IPS DF 6.9 (cell line): ENCODE measurements at regions not wholly inside any gene's neighbourhood (a gene's known extent, or its start where the extent isn't known, plus 50 kb on each side); places are given as distances from the start of the nearest gene placed in this dataset.

Experiments
- DNase-seq: peaks from one replicate; pipeline ENCODE4 v3.0.0-alpha.2; 2013; ENCODE audit warnings: low read depth, low spot score
- H3K27ac ChIP-seq: one replicate; pipeline ENCODE4 v1.5.1; 2013; ENCODE audit warnings: low read length, control low read depth
- H3K27me3 ChIP-seq: 2 replicates; pipeline ENCODE4 v1.6.1; 2013; ENCODE audit warnings: mild to moderate bottlenecking, low read length; ENCODE audit not compliant: control insufficient read depth, insufficient read depth
- H3K36me3 ChIP-seq: 2 replicates; pipeline ENCODE4 v1.6.1; 2013; ENCODE audit warnings: low read length; ENCODE audit not compliant: control insufficient read depth, insufficient read depth
- H3K4me1 ChIP-seq: 2 replicates; pipeline ENCODE4 v1.6.1; 2013; ENCODE audit warnings: low read length; ENCODE audit not compliant: control insufficient read depth, insufficient read depth
- H3K4me3 ChIP-seq: 2 replicates; pipeline ENCODE4 v1.5.1; 2013; ENCODE audit warnings: mild to moderate bottlenecking, low read length
- H3K9me3 ChIP-seq: 2 replicates; pipeline ENCODE4 v1.6.1; 2013; ENCODE audit warnings: low read length, inconsistent platforms; ENCODE audit not compliant: control insufficient read depth, insufficient read depth
- WGBS: extraction: QIAGEN DNeasy Blood & Tissue Kit; methylation state at CpG from one replicate; pipeline ENCODE4 v1.1.7; 2013; ENCODE audit warnings: mixed read lengths, missing lambda C conversion rate; ENCODE audit not compliant: insufficient read length, insufficient coverage; 5-methylcytosine and 5-hydroxymethylcytosine counted together

DNA sequence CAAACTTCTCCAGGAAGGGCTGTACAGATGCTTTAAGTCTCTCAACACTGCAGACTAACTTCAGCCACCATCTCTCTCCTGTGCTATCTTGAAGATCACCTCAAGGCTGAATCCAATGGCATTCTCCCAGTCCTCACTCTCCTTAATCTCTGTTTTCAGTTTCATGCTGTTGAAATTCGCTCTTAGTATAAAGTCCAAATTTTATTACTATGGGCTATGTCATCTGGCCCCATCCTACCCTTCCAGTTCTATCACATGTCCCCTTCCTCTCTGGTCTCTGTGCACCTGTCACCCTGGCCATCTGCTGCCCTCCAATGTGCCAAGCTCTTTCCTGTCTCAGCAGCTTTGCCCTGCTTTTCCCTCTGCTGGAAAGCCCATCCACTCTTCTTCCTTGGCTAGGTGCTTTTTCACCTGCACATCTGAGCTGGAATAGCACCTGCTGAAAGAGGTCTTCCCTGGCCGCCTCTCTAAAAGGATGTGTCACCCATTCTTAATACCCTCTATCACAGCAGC, 284.7 kb upstream of the MAP3K1 start:
- 0 out of 2 replicates have a peak, but pooled peaks cover 1% of the 10 kb centered on the region for H3K4me1 ChIP-seq
- WGBS: no CpG with 5 or more reads among the region's 2 CpGs
- no peaks in the 10 kb centered on the region for H3K27me3 ChIP-seq
- no peak overlapping the region for H3K4me3 ChIP-seq
- no peak for DNase-seq
- no peak overlapping the region for H3K27ac ChIP-seq
- no peaks in the 10 kb centered on the region for H3K36me3 ChIP-seq
- H3K9me3 ChIP-seq: no peaks in the 10 kb centered on the region

DNA sequence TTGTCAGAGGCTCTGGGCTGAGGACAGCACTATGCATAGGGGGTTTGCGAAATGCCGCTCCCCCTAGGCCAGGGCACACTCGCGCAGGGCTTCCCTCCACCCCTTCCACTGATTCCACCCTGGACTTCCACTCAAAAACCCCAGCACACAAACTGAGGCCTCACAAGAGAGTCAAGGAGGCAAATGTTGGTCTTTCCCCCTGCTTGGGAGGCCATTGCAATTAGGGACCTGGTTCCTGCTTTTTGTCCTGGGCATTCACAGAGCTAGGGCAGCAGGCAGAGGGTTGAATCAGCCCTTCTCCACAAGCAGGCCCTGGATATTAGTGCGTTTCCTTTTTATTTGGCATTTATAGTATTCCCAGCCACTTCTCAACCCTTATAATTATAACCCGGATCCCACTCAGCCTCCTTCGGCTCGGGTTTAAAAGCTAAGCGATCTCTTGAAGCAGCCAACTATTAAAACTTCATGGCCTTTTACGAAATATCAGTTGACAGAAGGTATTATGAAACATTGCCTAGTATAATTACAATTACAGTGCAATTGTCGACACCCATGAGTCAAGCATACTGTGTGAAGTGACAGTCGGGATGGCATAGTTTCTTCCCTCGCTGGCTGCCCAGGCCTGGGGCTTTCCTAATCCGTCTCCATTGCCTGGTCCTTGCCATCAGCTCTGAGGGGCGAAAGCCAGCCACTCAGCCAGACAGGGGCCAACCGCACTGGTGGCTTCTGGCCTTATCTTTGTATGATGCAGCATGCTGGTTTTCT, 285.5 kb upstream of the MAP3K1 start:
- Histone ChIP-seq H3K9me3 (no peaks in the 10 kb centered on the region), H3K4me3 (no peak overlapping the region), H3K36me3 (no peaks in the 10 kb centered on the region), H3K4me1 (no peaks in the 10 kb centered on the region), H3K27me3 (no peaks in the 10 kb centered on the region), H3K27ac (no peak overlapping the region)
- no peak for DNase-seq
- no CpG with 5 or more reads among the region's 16 CpGs for whole genome bisulfite sequencing

DNA sequence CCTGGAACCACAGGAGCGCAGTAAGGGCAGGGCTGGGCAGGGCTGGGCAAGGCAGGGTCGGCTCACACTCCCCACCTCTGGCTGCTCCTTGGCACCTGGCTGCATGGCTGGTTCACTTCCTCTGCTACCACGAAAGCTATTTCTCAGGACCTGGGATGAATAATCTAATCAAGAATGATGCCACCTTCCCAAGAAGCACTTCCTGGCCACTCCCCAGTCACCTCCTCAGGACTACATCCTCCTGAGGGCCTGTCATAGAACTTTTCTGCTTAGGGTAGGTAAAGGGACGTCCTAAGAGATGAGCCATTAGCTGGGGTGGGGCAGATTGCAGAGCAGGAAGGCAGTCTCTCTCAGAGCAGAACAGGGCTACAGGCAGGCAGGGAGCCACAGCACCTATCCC, 288.2 kb upstream of the MAP3K1 start:
- H3K27me3 ChIP-seq: no peaks in the 10 kb centered on the region
- H3K36me3 ChIP-seq: no peaks in the 10 kb centered on the region
- H3K9me3 ChIP-seq: no peaks in the 10 kb centered on the region
- no peak for DNase-seq
- H3K4me1 ChIP-seq: no peaks in the 10 kb centered on the region
- WGBS: no CpG with 5 or more reads among the region's 4 CpGs
- no peak overlapping the region for H3K4me3 ChIP-seq
- no peak overlapping the region for H3K27ac ChIP-seq

- Histone ChIP-seq H3K4me1 (no peaks in the 10 kb centered on the region), H3K27me3 (no peaks in the 10 kb centered on the region), H3K9me3 (no peaks in the 10 kb centered on the region), H3K36me3 (no peaks in the 10 kb centered on the region), H3K4me3 (no peak overlapping the region), H3K27ac (no peak overlapping the region)
- no peak for DNase-seq
- WGBS: no CpG with 5 or more reads among the region's 3 CpGs
Measured at GRCh38 chr5:56525113-56525512, 290.2 kb upstream of the MAP3K1 start.

GRCh38 chr5:56523790-56524575, 290.9 kb upstream of the ANKRD55 start:
- Histone ChIP-seq H3K27me3 (no peaks in the 10 kb centered on the region), H3K4me1 (no peaks in the 10 kb centered on the region), H3K9me3 (no peaks in the 10 kb centered on the region), H3K27ac (no peak overlapping the region), H3K4me3 (no peak overlapping the region), H3K36me3 (no peaks in the 10 kb centered on the region)
- WGBS: no CpG with 5 or more reads among the region's 6 CpGs
- DNase-seq: no peak

DNA sequence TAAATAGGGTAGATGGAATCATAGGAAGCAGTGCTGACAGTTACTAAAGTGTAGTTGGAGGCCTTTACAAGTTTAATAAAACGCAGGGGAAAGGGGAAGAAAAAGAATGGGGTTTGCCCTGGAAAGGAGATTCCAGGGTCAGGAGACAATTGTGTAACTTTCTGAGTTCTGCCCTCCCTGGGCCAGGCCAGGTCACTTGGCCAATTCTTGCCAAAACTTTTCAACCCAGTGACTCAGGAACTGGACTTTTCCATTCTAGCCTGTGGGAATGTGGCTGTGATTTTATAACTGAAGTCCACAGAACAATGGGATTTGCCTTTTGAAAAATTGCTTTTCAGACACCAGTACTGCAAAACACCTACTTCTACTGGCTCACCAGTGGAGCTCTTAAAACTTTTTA, 289.8 kb upstream of the ANKRD55 start:
- H3K4me3 ChIP-seq: no peak overlapping the region
- no peaks in the 10 kb centered on the region for H3K27me3 ChIP-seq
- H3K27ac ChIP-seq: no peak overlapping the region
- H3K4me1 ChIP-seq: no peaks in the 10 kb centered on the region
- no peak for DNase-seq
- H3K9me3 ChIP-seq: no peaks in the 10 kb centered on the region
- no peaks in the 10 kb centered on the region for H3K36me3 ChIP-seq
- no CpG with 5 or more reads among the region's 1 CpG for WGBS

DNA sequence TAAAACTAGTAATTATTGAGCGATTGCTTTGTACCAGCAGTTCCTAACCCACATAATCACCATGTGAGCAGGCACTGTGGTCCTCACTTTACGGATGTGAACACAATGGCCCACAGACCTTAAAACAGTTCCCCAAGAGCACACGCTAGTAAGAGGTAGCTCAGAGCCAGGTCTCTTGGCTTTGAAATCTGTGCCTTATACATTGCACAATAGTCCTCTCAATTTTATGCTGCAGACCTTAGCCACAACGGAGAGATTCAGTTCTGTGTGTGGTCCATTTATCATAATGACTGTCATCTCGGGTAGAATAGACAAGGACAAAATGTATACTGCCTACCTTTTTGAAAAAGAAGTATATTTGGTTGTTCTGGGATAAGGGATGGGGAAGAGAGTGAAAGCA, 289.0 kb upstream of the ANKRD55 start:
- H3K27ac ChIP-seq: no peak overlapping the region

DNA sequence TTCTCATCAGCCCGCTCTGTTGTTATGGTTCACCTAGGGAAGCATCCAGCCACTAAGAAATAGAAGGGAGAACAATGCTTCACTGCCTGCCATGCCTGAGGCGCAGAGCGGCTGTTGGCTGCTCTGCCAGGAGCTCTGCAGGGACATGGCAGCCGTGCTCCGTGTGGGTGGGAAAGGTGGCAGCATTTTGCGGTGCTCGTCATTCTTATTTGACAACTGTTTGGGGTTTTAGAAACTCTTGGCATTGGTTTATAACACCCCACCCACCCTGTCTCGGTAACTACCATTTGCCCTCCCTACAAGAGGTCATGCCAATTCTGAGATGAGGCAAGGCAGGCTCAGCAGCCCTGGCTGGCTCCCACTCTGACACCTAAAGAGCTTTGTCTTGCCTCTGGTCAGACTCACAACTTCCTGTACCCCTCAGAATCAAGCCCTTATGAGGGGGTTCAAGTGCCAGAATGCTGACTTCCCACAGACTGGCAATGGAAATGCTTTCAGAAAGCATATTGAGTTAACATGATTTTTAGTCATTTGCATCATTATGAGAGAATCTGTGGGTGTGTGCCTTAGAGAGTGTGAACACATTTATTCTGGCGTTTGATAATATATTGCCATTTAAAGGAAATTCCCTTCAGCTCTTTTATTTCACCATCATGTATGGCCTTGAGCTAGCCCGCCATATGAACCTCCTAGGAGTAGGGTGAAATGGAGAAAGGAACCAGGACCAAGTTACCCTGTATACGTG, 288.0 kb upstream of the ANKRD55 start:
- no peaks in the 10 kb centered on the region for H3K9me3 ChIP-seq
- no peaks in the 10 kb centered on the region for H3K36me3 ChIP-seq
- no peaks in the 10 kb centered on the region for H3K27me3 ChIP-seq
- WGBS: no CpG with 5 or more reads among the region's 11 CpGs
- H3K27ac ChIP-seq: no peak overlapping the region
- no peak overlapping the region for H3K4me3 ChIP-seq
- no peaks in the 10 kb centered on the region for H3K4me1 ChIP-seq
- DNase-seq: no peak

More for the DNA sequence above, 289.0 kb upstream of the ANKRD55 start:
- no peak for DNase-seq
- no peaks in the 10 kb centered on the region for H3K9me3 ChIP-seq
- WGBS: no CpG with 5 or more reads among the region's 5 CpGs
- H3K27me3 ChIP-seq: no peaks in the 10 kb centered on the region
- no peaks in the 10 kb centered on the region for H3K36me3 ChIP-seq
- no peaks in the 10 kb centered on the region for H3K4me1 ChIP-seq
- H3K4me3 ChIP-seq: no peak overlapping the region

GRCh38 chr5:56518820-56519219, 285.7 kb upstream of the ANKRD55 start:
- Histone ChIP-seq H3K4me3 (no peak overlapping the region), H3K9me3 (no peaks in the 10 kb centered on the region)
- no CpG with 5 or more reads among the region's 4 CpGs for WGBS

GRCh38 chr5:56517011-56517416, 283.9 kb upstream of the ANKRD55 start:
- no peak overlapping the region for H3K27ac ChIP-seq
- no peak overlapping the region for H3K4me3 ChIP-seq
- DNase-seq: no peak
- H3K9me3 ChIP-seq: no peaks in the 10 kb centered on the region
- whole genome bisulfite sequencing: no CpG with 5 or more reads among the region's 2 CpGs
- no peaks in the 10 kb centered on the region for H3K4me1 ChIP-seq
- H3K36me3 ChIP-seq: no peaks in the 10 kb centered on the region
- no peaks in the 10 kb centered on the region for H3K27me3 ChIP-seq

More at GRCh38 chr5:56518820-56519219, 285.7 kb upstream of the ANKRD55 start:
- Histone ChIP-seq H3K4me1 (no peaks in the 10 kb centered on the region), H3K36me3 (no peaks in the 10 kb centered on the region), H3K27ac (no peak overlapping the region), H3K27me3 (no peaks in the 10 kb centered on the region)
- no peak for DNase-seq
